CD4-positive, alpha-beta T cell (primary cell): ENCODE measurements at regions not wholly inside any gene's neighbourhood (a gene's known extent, or its start where the extent isn't known, plus 50 kb on each side); places are given as distances from the start of the nearest gene placed in this dataset.

ENCODE experiments used
- ATAC-seq: fragments of 200-7000 bp; cut with Tn5 transposase; one replicate; pipeline ENCODE4 v1.10.0; 2022; ENCODE audit warnings: mild to moderate bottlenecking; ENCODE audit not compliant: poor library complexity
- CTCF ChIA-PET: fragments of 350-600 bp; sonication (Branson Sonifier 250); formaldehyde crosslinking; loops from one replicate; lab custom pipeline; 2021; ENCODE audit warnings: antibody characterized with exemption, inconsistent platforms; lab: Charles Lee
- POLR2A ChIA-PET: fragments of 350-600 bp; sonication (Branson Sonifier 250); formaldehyde crosslinking; loops from one replicate; lab custom pipeline; 2021; ENCODE audit warnings: antibody characterized with exemption, inconsistent platforms; lab: Charles Lee
- DNase-seq, 14 experiments: peaks; one replicate each; pipeline ENCODE4 v3.0.0-alpha.2; 2013 to 2020; ENCODE audit warnings: mixed read lengths in 2 of 14
- H3K27ac ChIP-seq, 2 donors: one replicate each; pipeline versions ENCODE4 v1.5.1 to v1.7.0; 2013; ENCODE audit warnings: low read length in 2 of 2, low read depth in 1 of 2, mild to moderate bottlenecking in 1 of 2
- H3K27me3 ChIP-seq, 2 experiments: 1 replicate in 1 of 2; 2 replicates in 1 of 2; pipeline versions ENCODE4 v1.6.1 to v1.7.0; 2013; ENCODE audit warnings: low read length in 2 of 2, control low read depth in 1 of 2, mild to moderate bottlenecking in 1 of 2, moderate library complexity in 1 of 2; ENCODE audit not compliant: insufficient read depth in 2 of 2, control insufficient read depth in 1 of 2
- H3K36me3 ChIP-seq: one replicate; pipeline ENCODE4 v1.6.1; 2013; ENCODE audit warnings: low read length, control low read depth; ENCODE audit not compliant: insufficient read depth
- H3K4me1 ChIP-seq: one replicate; pipeline ENCODE4 v1.6.1; 2013; ENCODE audit warnings: low read length, control low read depth; ENCODE audit not compliant: insufficient read depth
- H3K4me3 ChIP-seq: one replicate; pipeline ENCODE4 v1.5.1; 2013; ENCODE audit warnings: mild to moderate bottlenecking, low read length, moderate library complexity
- H3K9me3 ChIP-seq, 2 experiments: 1 replicate in 1 of 2; 2 replicates in 1 of 2; pipeline versions ENCODE4 v1.6.1 to v1.7.0; 2013; ENCODE audit warnings: low read length in 2 of 2, mild to moderate bottlenecking in 2 of 2, control low read depth in 1 of 2, moderate library complexity in 1 of 2; ENCODE audit not compliant: control insufficient read depth in 1 of 2, insufficient read depth in 1 of 2
- H3K27ac Mint-ChIP-seq: one replicate; pipeline ENCODE4 v1.8.0; 2020; ENCODE audit warnings: mixed read lengths
- H3K27me3 Mint-ChIP-seq: one replicate; pipeline ENCODE4 v1.8.0; 2021; ENCODE audit warnings: mixed read lengths
- H3K36me3 Mint-ChIP-seq: one replicate; pipeline ENCODE4 v1.8.0; 2021; ENCODE audit warnings: low read depth, mixed read lengths
- H3K4me1 Mint-ChIP-seq: one replicate; pipeline ENCODE4 v1.8.0; 2021; ENCODE audit warnings: low read depth, mixed read lengths
- H3K4me3 Mint-ChIP-seq: one replicate; pipeline ENCODE4 v1.8.0; 2020; ENCODE audit warnings: mild to moderate bottlenecking, mixed read lengths
- H3K9me3 Mint-ChIP-seq: one replicate; pipeline ENCODE4 v1.8.0; 2020; ENCODE audit warnings: mixed read lengths
- intact Hi-C, 2 experiments: fragments of 100-400 bp; cut with DNase I in 1 of 2; cut with micrococcal nuclease in 1 of 2; formaldehyde crosslinking; loops; one replicate each; pipeline versions ENCODE4 v1.15.1 to v1.9.0; 2023 to 2025; cut with DNase I, micrococcal nuclease
- TF ChIP-seq, protein P1 (sequence below): fragments of 200-600 bp; IDR thresholded peaks from one replicate; pipeline ENCODE4 v1.8.0; 2022; ENCODE audit warnings: antibody characterized with exemption, mild to moderate bottlenecking

DNA sequence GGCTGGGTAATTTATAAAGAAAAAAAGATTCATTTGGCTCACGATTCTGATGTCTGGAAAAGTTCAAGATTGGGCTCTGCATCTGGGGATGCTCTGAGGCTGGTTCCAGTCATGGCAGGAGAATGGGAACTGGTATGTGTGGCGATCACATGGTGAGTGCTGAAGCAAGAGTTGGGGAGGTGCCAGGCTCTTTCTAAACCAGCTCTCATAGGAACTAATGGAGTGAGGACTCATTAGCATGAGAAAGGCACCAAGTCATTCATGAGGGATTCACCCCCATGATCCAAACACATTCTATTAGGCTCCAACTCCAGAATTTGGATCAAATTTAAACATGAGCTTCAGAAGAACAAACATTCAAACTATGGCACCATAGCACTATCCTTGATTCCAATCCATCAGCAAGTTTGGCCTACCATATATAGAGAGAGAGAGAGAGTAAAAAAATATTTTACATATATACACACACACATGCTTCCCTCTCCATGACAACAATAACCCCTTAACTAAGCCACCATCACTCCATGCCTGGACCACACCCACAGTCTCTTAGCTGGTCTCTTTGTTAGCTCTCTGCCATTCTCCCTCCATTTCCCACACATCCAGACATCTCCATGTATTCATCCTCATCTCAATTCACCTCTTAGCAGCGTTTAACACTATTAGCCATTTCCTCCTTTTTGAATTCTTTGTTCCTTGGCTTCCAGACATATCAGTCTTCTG, 57.9 kb downstream of the NPY start:
- ChIA-PET CTCF (no interaction called here), POLR2A (no interaction called here)
- intact Hi-C loops: no loop called here
- no peaks in the 10 kb centered on the region for H3K36me3 ChIP-seq
- TF ChIP-seq, protein P1, sequence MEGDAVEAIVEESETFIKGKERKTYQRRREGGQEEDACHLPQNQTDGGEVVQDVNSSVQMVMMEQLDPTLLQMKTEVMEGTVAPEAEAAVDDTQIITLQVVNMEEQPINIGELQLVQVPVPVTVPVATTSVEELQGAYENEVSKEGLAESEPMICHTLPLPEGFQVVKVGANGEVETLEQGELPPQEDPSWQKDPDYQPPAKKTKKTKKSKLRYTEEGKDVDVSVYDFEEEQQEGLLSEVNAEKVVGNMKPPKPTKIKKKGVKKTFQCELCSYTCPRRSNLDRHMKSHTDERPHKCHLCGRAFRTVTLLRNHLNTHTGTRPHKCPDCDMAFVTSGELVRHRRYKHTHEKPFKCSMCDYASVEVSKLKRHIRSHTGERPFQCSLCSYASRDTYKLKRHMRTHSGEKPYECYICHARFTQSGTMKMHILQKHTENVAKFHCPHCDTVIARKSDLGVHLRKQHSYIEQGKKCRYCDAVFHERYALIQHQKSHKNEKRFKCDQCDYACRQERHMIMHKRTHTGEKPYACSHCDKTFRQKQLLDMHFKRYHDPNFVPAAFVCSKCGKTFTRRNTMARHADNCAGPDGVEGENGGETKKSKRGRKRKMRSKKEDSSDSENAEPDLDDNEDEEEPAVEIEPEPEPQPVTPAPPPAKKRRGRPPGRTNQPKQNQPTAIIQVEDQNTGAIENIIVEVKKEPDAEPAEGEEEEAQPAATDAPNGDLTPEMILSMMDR: no peak
- ATAC-seq: no peak
- Mint-ChIP-seq H3K4me1 (no peaks in the 10 kb centered on the region), H3K27ac (no peak overlapping the region), H3K4me3 (no peak overlapping the region), H3K36me3 (no peaks in the 10 kb centered on the region), H3K27me3 (peaks cover 5% of the 10 kb centered on the region), H3K9me3 (no peaks in the 10 kb centered on the region)
- peaks cover 0 to 3% of the 10 kb centered on the region in 2 experiments for H3K27me3 ChIP-seq
- no peak overlapping the region for H3K4me3 ChIP-seq
- DNase-seq: no peak
- no peaks in the 10 kb centered on the region for H3K4me1 ChIP-seq
- H3K9me3 ChIP-seq: no peaks in the 10 kb centered on the region
- no peak overlapping the region for H3K27ac ChIP-seq

DNA sequence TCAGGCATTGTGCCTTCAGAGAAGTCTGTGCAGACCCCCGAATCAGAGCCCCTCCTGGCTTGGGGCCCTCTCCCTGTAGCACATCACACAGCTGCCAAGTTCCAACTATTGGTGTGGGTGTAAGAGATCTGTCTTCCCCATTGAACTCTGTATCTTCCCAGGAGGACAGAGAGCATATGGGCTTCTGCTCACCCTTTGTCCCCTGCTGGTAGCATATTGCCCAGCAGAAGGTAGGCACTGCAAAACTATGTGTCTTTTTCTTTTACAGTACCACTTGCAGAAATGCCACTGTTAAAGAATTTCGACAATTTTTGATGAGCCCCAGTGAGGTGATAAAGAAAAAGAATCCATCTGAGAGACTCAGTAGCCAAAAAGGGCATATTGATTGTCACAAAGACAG, 59.6 kb downstream of the NPY start:
- Histone ChIP-seq H3K4me3 (no peak overlapping the region), H3K27ac (no peak overlapping the region), H3K4me1 (no peaks in the 10 kb centered on the region), H3K36me3 (no peaks in the 10 kb centered on the region), H3K9me3 (no peaks in the 10 kb centered on the region), H3K27me3 (no peaks in the 10 kb centered on the region)
- ChIA-PET POLR2A (no interaction called here), CTCF (no interaction called here)
- Mint-ChIP-seq H3K4me1 (no peaks in the 10 kb centered on the region), H3K27ac (no peak overlapping the region), H3K4me3 (no peak overlapping the region), H3K36me3 (no peaks in the 10 kb centered on the region), H3K27me3 (peaks cover 5% of the 10 kb centered on the region), H3K9me3 (no peaks in the 10 kb centered on the region)
- TF ChIP-seq, protein P1: no peak
- ATAC-seq (no peak), DNase-seq (no peak)
- intact Hi-C loops: no loop called here

DNA sequence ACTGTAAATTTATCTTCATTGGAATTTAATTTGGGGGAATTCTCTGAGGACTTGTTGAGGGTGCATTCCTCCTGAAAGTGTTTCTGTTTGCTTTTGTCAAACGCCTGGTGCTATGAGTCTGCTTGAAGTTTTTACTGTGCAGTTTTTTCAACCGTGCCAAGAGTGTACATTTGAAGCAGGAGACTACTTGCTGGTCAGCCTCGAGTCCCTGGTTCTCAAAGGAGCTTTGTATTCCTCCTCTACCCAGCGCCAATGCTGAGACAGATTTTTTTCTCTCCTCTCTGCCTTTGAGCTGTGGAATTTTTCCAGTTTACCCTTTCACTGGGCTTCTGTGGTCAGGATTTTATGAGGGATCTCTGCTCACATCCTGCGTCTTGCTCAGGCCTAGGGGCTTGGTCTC, 62.1 kb downstream of the NPY start:
- TF ChIP-seq, protein P1: no peak
- H3K4me3 ChIP-seq: no peak overlapping the region
- intact Hi-C loops: no loop called here
- H3K9me3 Mint-ChIP-seq: no peaks in the 10 kb centered on the region
- DNase-seq (no peak), ATAC-seq (no peak)
- H3K27ac ChIP-seq: no peak overlapping the region
- H3K27ac Mint-ChIP-seq: no peak overlapping the region
- no peaks in the 10 kb centered on the region for H3K36me3 ChIP-seq
- no peaks in the 10 kb centered on the region for H3K36me3 Mint-ChIP-seq
- no peak overlapping the region for H3K4me3 Mint-ChIP-seq
- no peaks in the 10 kb centered on the region for H3K4me1 Mint-ChIP-seq
- peaks cover 0 to 4% of the 10 kb centered on the region in 2 experiments for H3K27me3 ChIP-seq
- H3K27me3 Mint-ChIP-seq: peaks cover 24% of the 10 kb centered on the region
- ChIA-PET POLR2A (no interaction called here), CTCF (no interaction called here)
- H3K9me3 ChIP-seq: peaks cover 0 to 3% of the 10 kb centered on the region in 2 experiments
- H3K4me1 ChIP-seq: no peaks in the 10 kb centered on the region
